Stimulated activated CD8-positive, alpha-beta memory T cell treated with anti-CD3 and anti-CD28 coated beads, Interleukin-7, amount 100 ng/mL, for 48 hours (primary cell): ENCODE measurements at regions not wholly inside any gene's neighbourhood (a gene's known extent, or its start where the extent isn't known, plus 50 kb on each side); places are given as distances from the start of the nearest gene placed in this dataset.

Source experiments
- DNase-seq, 2 donors: peaks; one replicate each; pipeline ENCODE4 v3.0.0-alpha.2; 2020; ENCODE audit warnings: low read depth in 1 of 2; ENCODE audit errors: extremely low read depth in 1 of 2

GRCh38 chr10:33402220-33403073 lies 68.0 kb upstream of the NRP1 start:
- DNase-seq: no peak

DNA sequence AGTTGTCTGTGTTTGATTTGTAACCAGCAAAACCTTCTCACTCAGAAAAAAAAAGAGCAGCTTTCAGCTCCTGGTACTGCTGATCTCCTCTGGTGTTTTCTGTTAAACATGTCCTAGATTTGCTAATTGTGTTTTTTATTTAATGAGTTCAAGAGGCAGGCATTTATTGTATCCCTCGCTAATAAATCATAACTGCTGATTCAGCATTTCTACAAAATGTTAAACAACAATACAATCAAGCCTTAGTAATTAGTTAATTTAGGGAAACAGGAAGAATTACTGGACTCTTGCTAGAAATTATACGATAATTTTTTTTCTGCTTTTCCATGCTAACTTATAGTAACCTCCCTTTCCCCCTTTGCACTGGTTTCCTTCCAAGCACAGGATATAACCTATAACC lies 66.8 kb upstream of the NRP1 start:
- no peak for DNase-seq

DNA sequence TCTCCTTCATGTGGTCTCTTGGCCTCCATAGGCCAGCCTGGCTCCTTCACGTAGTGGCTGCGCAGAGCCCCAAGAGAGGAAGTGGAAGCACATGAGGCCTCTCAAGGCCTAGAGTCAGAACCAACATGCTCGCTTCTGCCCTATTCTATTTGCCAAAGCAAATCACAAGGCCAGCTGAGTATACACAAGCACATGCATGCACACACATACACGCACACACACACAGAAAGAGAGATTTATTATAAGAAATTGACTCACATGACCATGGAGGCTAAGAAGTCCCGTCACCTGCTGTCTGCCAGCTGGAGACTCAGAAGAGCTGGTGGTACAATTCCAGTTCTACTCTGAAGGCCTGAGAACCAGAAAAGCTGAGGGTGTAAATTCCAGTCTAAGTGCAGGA lies 64.3 kb upstream of the NRP1 start:
- DNase-seq: no peak

GRCh38 chr10:33396938-33397337 lies 62.5 kb upstream of the NRP1 start:
- no peak for DNase-seq

GRCh38 chr10:33396279-33396678 lies 61.8 kb upstream of the NRP1 start:
- DNase-seq: no peak

DNA sequence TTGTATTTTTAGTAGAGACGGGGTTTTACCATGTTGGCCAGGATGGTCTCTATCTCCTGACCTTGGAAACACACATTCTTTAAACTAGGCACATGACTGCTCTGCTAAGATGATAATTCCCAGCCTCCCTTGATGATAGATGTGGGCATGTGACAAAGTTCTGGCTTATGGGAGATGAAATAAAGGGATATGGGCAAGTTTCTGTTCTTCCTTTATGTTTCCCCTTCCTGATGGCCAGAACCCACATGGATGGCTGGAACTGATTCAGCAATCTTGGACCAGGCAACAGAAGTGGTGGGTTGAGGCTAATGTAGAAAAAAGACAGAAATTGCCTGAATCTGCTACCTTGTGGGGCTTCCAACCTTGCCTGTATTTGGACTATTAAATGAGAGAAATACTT lies 60.7 kb upstream of the NRP1 start:
- DNase-seq: no peak

DNA sequence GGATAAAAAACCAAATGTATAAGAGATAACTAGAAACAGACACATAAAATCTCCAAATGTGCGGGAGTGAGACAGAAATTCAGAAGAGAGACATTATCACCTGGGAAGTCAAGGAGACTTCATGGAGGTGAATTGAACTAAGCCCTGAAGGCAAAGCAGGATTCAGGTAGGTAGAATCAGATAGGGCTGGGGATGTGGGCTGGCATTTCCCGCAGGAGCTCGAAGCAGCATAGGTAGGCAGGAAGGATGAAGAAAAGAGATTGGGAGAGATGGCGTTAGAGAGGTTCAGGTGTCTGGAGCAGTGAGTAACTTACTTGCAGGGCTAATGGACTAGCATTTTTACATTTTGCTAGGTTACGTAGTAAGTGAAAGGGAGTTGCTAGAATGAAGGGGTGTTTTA lies 58.2 kb upstream of the NRP1 start:
- no peak for DNase-seq

DNA sequence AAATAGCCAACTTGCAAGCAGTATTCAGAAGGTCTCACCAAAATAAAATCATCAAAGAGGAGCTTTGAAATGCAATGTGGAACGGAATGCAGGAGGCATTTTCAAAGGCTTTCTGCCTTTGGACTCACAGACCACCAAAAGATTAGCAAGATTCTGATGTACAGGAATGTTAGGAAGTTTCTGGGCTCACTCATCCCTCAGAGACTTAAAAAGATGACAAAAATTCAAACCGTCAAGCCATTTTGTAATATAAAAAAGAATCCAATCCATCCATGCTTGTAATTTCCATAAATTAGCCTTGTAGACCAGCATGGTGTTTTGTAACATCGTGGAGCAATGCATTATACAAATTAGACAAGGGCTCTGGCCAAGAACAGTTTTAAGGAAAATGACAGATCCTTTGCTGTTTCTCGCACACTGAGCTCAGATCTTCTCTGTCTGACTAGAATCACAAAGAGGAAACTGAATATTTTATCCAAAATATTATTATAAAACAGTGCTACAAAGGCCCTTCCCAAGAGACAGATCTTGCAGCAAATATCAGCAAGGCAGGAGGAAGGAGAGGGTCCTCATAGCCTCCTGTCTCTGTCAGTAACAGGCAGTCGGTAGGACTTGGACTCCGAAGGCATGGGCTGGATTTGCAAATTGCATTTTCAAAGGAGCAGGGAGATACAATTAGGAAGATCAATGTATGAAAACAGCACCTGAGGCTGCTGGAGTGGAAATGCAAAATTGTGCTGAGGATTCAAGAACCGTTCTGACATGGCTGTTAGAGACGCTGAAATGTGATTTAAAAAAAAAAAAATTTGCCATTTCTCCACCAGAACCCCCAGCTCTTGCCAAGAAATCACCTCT lies 57.4 kb upstream of the NRP1 start:
- no peak for DNase-seq

DNA sequence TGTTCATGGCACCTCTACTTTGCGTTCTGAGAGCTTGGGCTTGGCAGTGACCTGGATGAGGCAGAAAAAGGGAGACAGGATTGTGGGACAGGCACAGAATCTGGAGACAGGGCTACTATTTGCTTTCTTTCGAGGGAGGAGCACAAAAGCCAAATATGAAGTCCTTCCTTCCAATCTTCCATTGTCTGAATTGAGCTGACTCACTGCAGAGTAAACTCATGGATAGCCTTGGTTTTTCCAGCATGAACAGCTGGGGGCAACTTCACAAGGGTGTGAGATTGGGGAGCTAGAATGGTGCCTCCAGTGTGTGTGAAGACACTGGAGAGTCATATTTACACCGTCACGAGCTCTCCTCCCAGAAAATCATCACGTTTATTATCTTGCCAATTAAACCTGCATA lies 55.6 kb upstream of the NRP1 start:
- DNase-seq: no peak

GRCh38 chr10:33388785-33389184 lies 54.3 kb upstream of the NRP1 start:
- DNase-seq: no peak

DNA sequence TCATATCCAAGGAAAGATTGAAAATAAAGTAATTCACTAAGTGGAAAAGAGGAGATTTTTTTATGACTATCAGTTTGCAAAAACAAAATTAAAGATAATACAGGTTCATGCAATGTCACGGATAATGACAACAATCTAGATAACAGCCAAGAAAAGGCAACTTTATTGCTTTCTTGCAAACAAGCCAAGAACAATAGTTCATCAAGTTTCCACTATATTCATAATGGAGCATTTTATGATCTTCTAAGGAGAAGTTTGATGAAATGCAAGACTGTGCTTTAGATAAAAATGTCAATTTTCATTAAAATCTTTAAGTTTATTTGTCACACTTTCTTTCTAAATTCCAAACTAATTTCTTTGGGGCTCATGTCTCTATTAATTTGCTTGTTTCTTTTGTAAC lies 53.9 kb upstream of the NRP1 start:
- no peak for DNase-seq

DNA sequence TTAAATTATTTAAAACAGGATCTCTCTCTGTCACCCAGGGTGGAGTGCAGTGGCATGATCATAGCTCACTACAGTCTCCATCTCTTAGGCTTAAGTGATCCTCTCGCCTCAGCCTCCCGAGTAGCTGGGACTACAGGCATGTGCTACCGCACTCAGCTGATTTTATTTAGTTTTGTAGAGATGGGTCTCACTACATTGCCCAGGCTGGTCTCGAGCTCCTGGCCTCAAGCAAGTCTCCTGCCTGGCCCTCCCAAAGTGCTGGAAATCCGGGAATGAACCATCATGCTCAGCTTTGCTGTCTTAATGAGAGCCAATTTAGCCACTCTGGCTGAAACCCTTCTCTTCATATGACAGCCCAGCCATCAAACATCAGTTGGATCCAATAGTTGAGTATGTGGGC lies 53.3 kb upstream of the NRP1 start:
- no peak for DNase-seq

GRCh38 chr10:33386926-33387325 lies 52.5 kb upstream of the NRP1 start:
- no peak for DNase-seq

DNA sequence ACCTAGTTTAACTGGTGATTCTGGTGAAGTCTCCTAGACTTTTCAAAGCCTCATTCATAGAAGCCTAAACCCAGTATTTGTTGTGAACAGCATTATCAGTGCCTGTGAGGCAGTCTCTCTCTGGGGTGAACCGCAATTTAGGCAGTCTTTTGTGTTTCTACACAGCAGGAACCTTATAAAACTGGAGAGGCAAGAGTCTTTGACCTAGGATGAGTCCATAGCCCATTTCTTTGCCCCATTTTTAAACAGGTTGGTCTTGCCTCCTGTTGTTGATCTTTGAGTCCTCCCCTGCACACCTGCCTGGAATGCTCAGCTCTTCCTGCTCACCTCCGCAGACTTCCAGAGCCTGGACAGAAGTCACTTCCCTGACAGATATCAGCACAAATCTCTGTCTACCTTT lies 51.2 kb upstream of the NRP1 start:
- DNase-seq: no peak

- no peak for DNase-seq
These were observed 50.5 kb upstream of the NRP1 start for GRCh38 chr10:33385015-33385414.
